GM11168 (cell line): ENCODE measurements at regions not wholly inside any gene's neighbourhood (a gene's known extent, or its start where the extent isn't known, plus 50 kb on each side); places are given as distances from the start of the nearest gene placed in this dataset.

ENCODE experiments used
- in situ Hi-C: fragments of 300-500 bp; cut with MboI; formaldehyde crosslinking; loops from one replicate; pipeline ENCODE4 v1.12.0; 2022; ENCODE audit warnings: low sequenced_read_pairs; ENCODE audit not compliant: unreplicated experiment

- in situ Hi-C loops: no loop called here
These were observed 219.3 kb downstream of the PLPP3 start for GRCh38 chr1:56360021-56360420.

- in situ Hi-C loops: no loop called here
These were observed 220.3 kb downstream of the PLPP3 start for GRCh38 chr1:56359056-56359455.

DNA sequence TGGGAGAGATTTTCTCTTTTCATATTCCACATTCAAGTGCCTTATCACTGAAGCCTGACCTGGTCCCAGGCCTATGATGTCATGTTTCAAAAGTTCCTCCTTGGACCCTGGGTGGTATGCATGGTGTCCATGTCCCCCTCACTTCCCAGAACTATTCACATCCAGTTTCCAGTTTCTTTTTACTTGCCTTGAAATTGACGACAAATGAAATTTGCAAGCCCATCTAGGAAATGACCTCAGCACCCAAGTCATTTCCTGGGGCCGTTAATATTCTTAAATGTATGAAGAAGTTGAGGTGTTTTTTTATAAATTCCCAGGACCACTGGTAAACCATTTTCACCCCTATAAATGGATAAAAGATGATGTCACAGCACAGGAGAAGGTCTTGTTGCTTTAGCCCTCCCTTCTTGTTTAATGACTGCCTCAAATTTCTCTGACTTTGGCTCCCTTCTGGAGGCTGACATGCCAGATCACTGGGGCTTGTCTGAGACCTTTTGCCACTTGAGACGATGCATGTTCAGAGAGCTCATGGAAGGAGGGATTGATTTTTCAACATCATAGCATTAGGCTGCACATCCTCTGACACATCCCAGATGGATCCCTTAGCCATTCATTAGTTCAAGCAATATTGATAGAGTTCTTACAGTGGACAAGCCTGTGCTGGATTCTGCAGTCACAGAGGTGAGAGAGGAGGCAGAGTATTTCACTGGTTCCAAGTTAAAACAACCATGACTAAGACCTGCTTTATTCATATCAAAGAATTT lies 221.3 kb downstream of the PLPP3 start:
- in situ Hi-C loops: no loop called here

GRCh38 chr1:56356376-56356990 lies 222.9 kb downstream of the PLPP3 start:
- in situ Hi-C loops: no loop called here

DNA sequence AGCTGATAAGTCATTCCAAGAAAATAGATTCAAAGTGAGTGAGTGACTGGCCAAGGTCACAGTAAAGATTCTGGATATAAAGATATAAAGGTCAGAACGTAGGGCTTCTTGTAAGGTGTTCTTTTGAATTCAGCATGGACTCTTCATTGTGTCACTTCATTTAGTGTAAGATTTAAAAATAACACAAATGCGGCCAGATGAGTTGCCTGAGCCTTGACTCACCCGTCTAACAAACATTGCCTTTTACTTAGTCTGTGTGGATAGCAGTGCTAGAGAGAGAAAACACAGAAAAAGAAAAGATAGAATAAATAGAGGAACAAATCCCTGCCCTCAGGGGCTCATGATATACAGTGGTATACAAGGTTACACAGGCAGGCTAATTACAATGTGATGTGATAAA lies 223.4 kb downstream of the PLPP3 start:
- in situ Hi-C loops: no loop called here

DNA sequence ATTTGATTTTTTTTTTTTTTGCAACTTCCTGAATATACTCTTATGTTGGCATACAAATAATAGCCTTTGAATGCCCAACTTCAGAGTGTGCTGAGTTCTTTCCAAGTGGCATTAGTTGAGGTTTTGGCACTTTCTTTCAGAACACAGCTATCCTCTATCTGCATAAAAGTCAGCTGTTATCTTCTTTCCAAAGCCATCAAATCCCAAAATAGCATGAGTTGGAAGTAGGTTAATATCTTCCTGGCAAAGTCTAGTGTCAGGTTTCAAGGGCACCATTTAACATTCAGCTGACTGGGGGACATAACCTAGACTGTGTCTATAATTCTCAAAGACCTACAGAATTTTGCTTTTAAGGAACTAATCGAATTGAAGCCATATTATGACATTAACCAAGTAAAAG lies 223.9 kb downstream of the PLPP3 start:
- in situ Hi-C loops: no loop called here

DNA sequence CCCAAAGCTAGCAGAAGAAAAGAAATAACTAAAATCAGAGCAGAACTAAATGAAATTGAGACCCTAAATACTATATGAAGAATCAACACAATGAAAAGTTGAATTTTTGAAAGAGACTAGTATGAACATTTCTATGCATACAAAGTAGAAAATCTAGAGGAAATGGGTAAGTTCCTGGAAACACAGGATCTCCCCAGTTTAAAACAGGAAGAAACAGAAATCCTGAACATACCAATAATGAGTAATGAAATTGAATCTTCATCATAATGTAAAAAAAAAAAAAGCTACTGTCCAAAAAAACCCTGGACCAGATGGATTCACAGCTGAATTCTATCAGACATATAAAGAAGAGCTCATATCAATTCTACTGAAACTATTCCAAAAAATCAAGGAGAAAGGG lies 233.5 kb downstream of the PLPP3 start:
- in situ Hi-C loops: no loop called here

GRCh38 chr1:56340977-56341376 lies 238.4 kb downstream of the PLPP3 start:
- in situ Hi-C loops: no loop called here

GRCh38 chr1:56339786-56340465 lies 239.4 kb downstream of the PLPP3 start:
- in situ Hi-C loops: no loop called here

DNA sequence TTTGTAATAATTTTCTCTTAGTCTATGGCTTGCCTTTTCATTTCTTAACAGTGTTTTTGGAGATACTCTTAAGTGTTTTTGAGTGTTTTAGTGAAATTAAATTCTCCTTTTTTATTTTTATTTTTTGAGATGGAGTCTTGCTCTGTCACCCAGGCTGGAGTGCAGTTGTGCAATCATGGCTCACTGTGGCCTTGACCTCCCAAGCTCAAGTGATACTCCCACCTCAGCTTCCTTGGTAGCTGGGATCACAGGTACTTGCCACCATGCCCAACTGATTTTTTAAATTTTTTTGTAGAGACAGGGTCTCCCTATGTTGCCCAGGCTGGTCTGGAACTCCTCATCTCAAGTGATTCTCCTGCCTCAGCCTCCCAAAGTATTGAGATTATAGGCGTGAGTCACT lies 240.3 kb downstream of the PLPP3 start:
- in situ Hi-C loops: no loop called here

DNA sequence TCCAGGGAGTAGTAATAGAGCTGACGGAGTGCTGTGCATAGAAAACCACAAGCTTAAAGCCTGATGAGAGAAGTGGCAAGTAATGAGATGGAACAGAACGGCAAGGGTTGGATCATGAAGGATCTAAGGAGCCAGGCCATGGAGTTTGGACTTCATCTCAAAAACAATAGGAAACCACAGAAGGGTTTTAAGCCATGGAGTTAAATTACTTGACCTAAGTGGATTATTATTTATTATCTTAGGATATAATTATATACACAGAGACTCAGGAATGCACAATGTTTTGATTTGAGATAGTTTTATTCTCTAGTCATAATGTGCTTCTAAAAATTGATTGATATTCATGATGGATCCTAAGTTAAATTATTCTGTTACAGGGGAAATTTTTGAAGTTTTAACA lies 242.4 kb downstream of the PLPP3 start:
- in situ Hi-C loops: no loop called here

DNA sequence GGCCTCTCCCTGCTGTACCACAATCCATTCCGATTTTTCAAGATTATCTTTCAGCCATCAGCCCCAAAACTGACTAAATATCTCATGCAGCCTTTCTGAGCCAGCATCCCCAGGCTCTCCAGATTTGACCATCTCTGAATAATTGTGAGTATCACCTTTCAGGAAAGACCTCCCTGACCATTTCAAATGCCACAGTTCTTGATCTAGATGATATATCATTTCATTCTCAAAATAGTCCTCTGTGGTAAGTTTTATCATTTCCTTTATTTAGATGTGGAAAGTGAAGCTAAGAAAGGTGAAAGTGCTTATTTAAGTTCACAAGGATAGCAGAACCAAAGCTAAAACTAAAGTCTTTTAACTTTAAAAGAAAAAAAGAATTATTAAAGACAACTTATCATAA lies 244.0 kb downstream of the PLPP3 start:
- in situ Hi-C loops: no loop called here

DNA sequence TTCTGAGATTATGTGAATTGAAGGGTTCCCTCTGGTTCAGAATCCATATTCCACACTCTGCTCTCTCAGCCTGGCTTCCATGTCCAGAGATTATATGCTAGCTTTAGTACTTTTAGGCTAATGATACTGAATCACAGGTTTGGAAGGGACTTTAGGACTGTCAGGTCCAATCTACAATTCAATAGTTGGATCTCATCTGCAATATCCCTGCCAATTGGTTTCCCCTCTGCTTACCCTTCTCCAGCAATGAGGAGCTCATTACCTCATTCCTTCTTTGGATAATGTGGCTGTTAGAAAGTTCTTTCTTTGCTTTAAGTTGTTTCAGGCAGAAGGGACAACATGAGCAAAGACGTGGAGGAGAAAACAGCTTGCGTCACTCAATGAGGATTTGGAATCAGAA lies 245.3 kb downstream of the PLPP3 start:
- in situ Hi-C loops: no loop called here

- in situ Hi-C loops: no loop called here
These were observed 245.9 kb downstream of the PLPP3 start for GRCh38 chr1:56333461-56333860.

DNA sequence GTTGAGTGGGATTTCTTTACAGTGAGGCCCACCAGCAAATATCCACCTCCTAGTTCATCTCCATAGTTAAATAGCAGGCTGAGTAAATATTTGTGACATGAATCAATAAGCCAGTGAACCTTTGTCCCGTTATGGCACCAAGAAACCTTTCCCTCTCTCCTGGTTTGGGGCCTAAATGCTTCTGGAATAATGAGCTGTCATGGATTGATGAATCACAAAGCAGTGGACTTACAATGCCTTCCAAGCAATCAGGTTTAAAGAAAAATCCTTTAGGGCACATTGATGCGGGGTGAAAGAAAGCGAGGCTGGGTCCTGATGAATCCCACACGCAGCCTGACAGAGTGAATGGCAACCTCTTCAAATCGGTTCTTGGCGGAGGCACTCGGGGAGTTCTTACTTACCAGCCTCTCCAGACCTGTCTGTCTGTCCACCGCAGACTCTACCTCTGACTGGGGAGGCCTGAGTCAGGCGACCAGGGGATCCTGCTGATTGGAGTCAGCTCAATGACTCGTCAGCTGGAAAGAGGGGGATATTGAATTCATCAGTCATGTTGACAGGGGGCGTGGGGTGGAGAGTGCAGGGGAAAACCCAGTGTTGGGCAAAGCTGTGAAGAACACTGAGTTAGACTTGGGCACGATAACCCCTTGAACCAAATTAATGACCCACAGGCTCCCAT lies 247.3 kb downstream of the PLPP3 start:
- in situ Hi-C loops: no loop called here

DNA sequence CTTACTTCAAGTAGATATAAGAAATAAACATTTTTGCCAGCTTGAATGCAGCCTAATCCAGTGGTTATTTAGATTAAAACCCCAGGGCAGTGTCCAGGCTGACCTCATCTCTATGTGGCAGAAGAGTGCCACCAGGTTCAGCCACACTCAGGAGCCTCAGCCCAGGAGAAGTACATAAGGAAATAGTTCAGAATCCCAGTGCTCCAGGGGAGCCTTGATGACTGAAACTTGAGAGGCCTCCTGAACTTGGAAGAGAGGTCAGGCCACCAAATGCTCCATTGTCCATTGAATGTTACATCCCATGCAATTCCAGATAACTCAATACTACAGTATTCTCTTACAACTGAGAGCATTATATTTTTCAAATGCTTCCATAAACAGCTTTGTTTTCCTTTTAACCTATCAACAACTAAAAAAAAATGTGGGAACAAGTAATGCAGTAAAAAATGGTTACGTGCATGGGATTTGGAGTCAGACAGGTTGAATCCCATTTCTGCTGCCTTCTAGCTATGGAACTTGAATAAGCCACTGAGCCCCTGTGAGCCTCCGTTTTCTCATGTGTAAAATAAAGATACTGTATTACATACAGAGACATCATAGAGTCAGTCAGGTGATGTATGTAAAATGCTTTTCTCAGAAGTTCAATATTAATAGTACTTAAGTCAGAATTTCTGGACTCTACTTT lies 248.0 kb downstream of the PLPP3 start:
- in situ Hi-C loops: no loop called here

GRCh38 chr1:56330391-56331026 lies 248.9 kb downstream of the PLPP3 start:
- in situ Hi-C loops: no loop called here

DNA sequence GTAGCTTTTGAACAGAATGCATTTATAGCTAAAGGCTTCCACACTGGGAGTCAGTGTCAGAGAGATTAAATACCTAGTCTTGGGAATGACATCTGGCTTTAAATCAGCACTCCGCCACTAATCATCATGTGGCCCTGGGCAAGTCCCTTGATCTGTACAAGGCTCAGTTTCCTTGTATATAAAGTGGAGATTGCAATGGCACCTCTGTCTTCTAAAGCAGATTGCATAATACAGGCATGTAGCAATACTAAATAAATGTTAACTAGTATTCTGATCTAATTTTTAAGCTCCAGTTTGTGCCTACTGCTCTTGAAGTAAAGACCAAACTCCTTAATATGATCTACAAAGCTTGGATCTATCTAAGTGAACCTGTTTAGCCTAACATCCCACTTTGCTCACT lies 249.4 kb downstream of the PLPP3 start:
- in situ Hi-C loops: no loop called here

DNA sequence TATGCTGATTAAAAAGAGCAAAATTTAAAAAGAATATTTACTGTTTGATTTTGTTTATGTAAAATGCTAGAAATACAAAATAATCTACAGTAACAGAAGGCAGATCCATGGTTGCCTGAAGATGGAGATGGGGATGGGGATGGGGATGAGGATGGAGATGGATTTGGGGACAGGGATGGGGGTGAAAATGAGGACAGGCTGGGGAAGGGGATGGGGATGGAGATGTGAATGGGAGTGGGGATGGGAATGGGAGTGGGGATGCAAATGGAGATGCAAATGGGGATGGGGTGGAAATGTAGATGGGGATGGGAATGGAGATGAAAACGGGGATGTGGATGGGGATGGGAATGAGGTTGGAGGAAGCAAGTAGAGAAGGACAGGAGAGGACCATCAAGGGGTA lies 252.2 kb downstream of the PLPP3 start:
- in situ Hi-C loops: no loop called here

GRCh38 chr1:56326056-56326455 lies 253.3 kb downstream of the PLPP3 start:
- in situ Hi-C loops: no loop called here
